Brain microvascular endothelial cell (primary cell): ENCODE measurements at regions not wholly inside any gene's neighbourhood (a gene's known extent, or its start where the extent isn't known, plus 50 kb on each side); places are given as distances from the start of the nearest gene placed in this dataset.

Experiments used
- DNase-seq: peaks from one replicate; pipeline ENCODE4 v3.0.0-alpha.2; 2020
- H3K27ac ChIP-seq: fragments of 250-450 bp; sonication (Bioruptor Pico); 2 replicates; pipeline ENCODE4 v1.5.1; 2020; ENCODE audit warnings: mild to moderate bottlenecking, moderate library complexity
- H3K27me3 ChIP-seq: fragments of 250-450 bp; sonication (Bioruptor Pico); replicated peaks from 2 replicates; pipeline ENCODE4 v1.5.1; 2020; ENCODE audit warnings: mild to moderate bottlenecking
- H3K36me3 ChIP-seq: fragments of 250-450 bp; sonication (Bioruptor Pico); replicated peaks from 2 replicates; pipeline ENCODE4 v1.5.1; 2020; ENCODE audit warnings: mild to moderate bottlenecking
- H3K4me3 ChIP-seq: 2 replicates; pipeline ENCODE4 v1.5.1; 2011; ENCODE audit warnings: low read depth, mild to moderate bottlenecking, control low read depth, low read length, moderate library complexity
- CTCF ChIP-seq: IDR thresholded peaks from 2 replicates; pipeline ENCODE4 v1.5.1; 2011; ENCODE audit warnings: low read depth, mild to moderate bottlenecking, moderate library complexity, low read length, control low read depth, inconsistent platforms; ENCODE audit errors: missing control alignments
- in situ Hi-C: cut with HindIII; loops from 2 replicates; pipeline ENCODE4 v1.10.0; 2017; ENCODE audit warnings: low sequenced_read_pairs, low pct_ligation_motif_present

- Histone ChIP-seq H3K27ac (no peak overlapping the region), H3K4me3 (no peak overlapping the region), H3K27me3 (no peaks in the 10 kb centered on the region), H3K36me3 (no peaks in the 10 kb centered on the region)
- peak; percentile 69 for DNase-seq
- in situ Hi-C loops: no loop called here
- no peak for TF ChIP-seq CTCF
Observed at GRCh38 chr4:97367878-97368277, 775.4 kb downstream of the STPG2 start.

- no peaks in the 10 kb centered on the region for H3K27me3 ChIP-seq
- no peak overlapping the region for H3K4me3 ChIP-seq
- no peak overlapping the region for H3K27ac ChIP-seq
- DNase-seq: no peak
- TF ChIP-seq CTCF: no peak
- in situ Hi-C loops: no loop called here
- no peaks in the 10 kb centered on the region for H3K36me3 ChIP-seq
Observed at GRCh38 chr4:97370568-97370967, 772.7 kb downstream of the STPG2 start.

GRCh38 chr4:97374526-97374925, 768.8 kb downstream of the STPG2 start:
- no peak overlapping the region for H3K4me3 ChIP-seq
- in situ Hi-C loops: no loop called here

GRCh38 chr4:97386969-97387368, 756.3 kb downstream of the STPG2 start:
- DNase-seq: no peak
- no peaks in the 10 kb centered on the region for H3K36me3 ChIP-seq
- no peak overlapping the region for H3K27ac ChIP-seq
- no peaks in the 10 kb centered on the region for H3K27me3 ChIP-seq
- no peak for TF ChIP-seq CTCF
- no peak overlapping the region for H3K4me3 ChIP-seq
- in situ Hi-C loops: no loop called here

More at GRCh38 chr4:97374526-97374925, 768.8 kb downstream of the STPG2 start:
- Histone ChIP-seq H3K27ac (no peak overlapping the region), H3K27me3 (no peaks in the 10 kb centered on the region), H3K36me3 (no peaks in the 10 kb centered on the region)
- DNase-seq: no peak
- no peak for TF ChIP-seq CTCF

GRCh38 chr4:97394653-97395052, 748.6 kb downstream of the STPG2 start:
- no peak for DNase-seq
- no peak overlapping the region for H3K4me3 ChIP-seq
- H3K36me3 ChIP-seq: no peaks in the 10 kb centered on the region
- TF ChIP-seq CTCF: no peak
- H3K27me3 ChIP-seq: no peaks in the 10 kb centered on the region
- no peak overlapping the region for H3K27ac ChIP-seq
- in situ Hi-C loops: no loop called here

- no peaks in the 10 kb centered on the region for H3K27me3 ChIP-seq
- no peak overlapping the region for H3K27ac ChIP-seq
- no peak overlapping the region for H3K4me3 ChIP-seq
- in situ Hi-C loops: no loop called here
- no peaks in the 10 kb centered on the region for H3K36me3 ChIP-seq
- no peak for DNase-seq
- TF ChIP-seq CTCF: no peak
Observed at GRCh38 chr4:97396097-97396496, 747.2 kb downstream of the STPG2 start.
